Sigmoid colon (tissue), 4 donors: ENCODE measurements at regions not wholly inside any gene's neighbourhood (a gene's known extent, or its start where the extent isn't known, plus 50 kb on each side); places are given as distances from the start of the nearest gene placed in this dataset.

Experiments
- CTCF ChIP-seq, 4 experiments: fragments of 450-650 bp in 3 of 4; fragments of 200-600 bp in 1 of 4; IDR thresholded peaks; one replicate each; pipeline ENCODE4 v1.5.1; 2016 to 2019; ENCODE audit warnings: antibody characterized with exemption in 4 of 4, mild to moderate bottlenecking in 3 of 4, moderate library complexity in 2 of 4
- EP300 ChIP-seq, 4 donors: sonication (generic); formaldehyde crosslinking; IDR thresholded peaks; one replicate each; pipeline ENCODE4 v1.6.1; 2017; ENCODE audit warnings: antibody characterized with exemption in 4 of 4
- POLR2A ChIP-seq, 2 donors: fragments of 450-650 bp; IDR thresholded peaks; one replicate each; pipeline ENCODE4 v1.6.1; 2016; ENCODE audit warnings: antibody characterized with exemption in 2 of 2, mild to moderate bottlenecking in 2 of 2, moderate library complexity in 2 of 2
- POLR2AphosphoS5 ChIP-seq, 4 donors: sonication (generic); formaldehyde crosslinking; IDR thresholded peaks; one replicate each; pipeline ENCODE4 v1.6.1; 2017; ENCODE audit warnings: antibody characterized with exemption in 4 of 4

- TF ChIP-seq POLR2A (IDR thresholded peaks at IDR 0.05), result no peak
- no peak for TF ChIP-seq CTCF (IDR thresholded peaks at IDR 0.05)
- no peak for TF ChIP-seq EP300 (IDR thresholded peaks at IDR 0.05)
- no peak for TF ChIP-seq POLR2AphosphoS5 (IDR thresholded peaks at IDR 0.05)
Observed at GRCh38 chr6:157768863-157769551, 54.0 kb upstream of the SNX9 start.
